Left renal pelvis (tissue), 4 donors: ENCODE measurements at regions not wholly inside any gene's neighbourhood (a gene's known extent, or its start where the extent isn't known, plus 50 kb on each side); places are given as distances from the start of the nearest gene placed in this dataset.

ENCODE experiments used
- DNase-seq, 4 donors: peaks; one replicate each; pipeline ENCODE4 v3.0.0-alpha.2; 2013; ENCODE audit warnings: low read depth in 4 of 4, low spot score in 3 of 4

DNA sequence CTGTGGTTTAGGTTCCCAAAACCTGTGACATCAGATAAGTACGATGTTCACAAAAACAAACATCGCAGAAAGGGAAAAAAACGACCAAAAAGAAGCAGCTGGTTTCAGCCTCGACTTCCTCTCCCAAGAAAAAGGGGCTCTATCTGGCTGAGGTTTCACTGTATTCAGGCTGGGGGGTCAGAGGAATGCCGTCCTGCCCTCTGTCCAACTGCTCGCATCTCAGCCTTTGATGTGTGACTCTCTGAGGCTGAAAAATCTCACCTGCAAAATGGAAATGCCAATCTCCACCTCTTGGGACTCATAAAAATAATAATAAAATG lies 123.6 kb upstream of the PTPN1 start:
- DNase-seq, result no peak

DNA sequence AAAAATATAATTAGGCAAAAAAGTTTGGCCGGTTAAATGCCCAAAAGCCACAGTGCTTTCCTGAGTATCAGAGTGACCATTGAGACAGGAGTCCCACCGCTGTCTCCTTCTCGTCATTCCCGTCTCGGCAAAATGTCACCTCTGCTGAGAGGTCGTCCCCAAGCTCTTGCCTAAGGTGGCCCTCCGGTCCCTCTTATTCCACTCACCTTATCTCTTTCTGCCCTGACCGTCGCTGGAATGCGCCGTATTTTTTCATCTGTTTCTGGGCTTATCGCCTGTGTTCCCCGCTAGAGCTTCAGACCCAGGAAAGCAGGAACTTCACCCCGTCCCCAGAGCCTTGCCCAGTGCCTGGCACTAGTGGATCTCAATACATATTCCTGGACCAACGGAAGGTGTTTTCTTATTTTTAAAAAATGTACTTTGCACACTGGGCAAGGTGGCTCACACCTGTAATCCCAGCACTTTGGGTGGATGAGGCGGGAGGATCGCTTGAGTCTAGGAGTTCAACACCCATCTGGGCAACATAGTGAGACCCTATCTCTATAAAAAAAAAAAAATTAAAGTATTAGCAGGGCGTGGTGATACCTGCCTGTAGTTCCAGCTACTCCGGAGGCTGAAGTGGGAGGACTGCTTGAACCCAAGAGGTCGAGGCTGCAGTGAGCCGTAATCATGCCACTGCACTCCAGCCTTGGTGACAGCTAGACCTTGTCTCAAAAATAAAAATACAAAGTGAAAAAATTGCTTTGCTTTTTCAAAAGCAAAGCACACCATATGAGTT lies 122.8 kb upstream of the PTPN1 start:
- no peak for DNase-seq

DNA sequence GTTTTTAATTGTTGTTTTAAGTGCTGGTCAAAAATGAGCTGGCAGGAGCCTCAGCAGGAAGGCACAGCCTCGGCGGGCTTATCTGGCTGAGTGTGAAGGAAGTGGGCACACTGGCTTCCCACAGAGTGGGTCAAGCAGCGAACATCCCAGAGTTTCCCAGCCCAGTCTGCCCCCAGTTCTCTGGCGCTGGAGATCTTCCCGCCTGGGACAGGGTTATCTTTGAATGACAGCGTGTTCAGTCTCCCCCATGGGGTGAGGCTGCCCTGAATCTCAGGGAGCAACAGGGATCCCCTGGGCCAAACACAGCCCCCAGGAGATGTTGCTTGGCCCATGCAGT lies 122.2 kb upstream of the PTPN1 start:
- DNase-seq, result no peak

DNA sequence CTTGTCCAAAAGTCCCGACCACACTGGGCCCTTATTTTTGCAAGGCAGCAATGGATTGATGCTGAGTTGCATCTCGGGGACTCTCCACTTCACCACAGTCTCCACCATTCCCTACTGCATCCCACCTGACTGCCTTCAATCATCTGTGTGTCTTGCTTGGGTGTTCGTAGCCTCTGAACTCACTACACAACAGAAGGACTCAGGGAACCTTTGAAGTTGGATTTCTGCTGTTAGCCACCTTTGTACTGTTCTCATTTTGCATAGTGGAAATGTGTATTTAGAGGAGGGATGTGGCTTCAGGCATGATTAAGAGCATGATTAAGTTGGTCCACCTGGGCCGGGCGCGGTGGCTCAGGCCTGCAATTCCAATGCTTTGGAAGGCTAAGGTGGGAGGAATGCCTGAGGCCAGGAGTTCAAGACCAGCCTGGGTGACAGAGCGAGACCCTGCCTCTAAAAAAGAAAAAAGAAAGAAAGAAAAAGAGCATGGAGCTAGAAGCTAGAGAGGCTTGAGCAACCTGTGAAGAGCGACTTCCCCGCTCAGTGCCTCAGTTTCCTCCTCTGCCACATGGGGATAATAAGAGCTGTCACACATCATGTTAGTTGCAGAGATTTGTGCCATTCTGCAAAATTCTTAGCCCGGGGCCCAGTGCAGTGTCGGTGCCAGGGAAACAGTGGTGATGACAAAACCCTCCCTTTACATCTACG lies 121.3 kb upstream of the PTPN1 start:
- DNase-seq, result no peak

DNA sequence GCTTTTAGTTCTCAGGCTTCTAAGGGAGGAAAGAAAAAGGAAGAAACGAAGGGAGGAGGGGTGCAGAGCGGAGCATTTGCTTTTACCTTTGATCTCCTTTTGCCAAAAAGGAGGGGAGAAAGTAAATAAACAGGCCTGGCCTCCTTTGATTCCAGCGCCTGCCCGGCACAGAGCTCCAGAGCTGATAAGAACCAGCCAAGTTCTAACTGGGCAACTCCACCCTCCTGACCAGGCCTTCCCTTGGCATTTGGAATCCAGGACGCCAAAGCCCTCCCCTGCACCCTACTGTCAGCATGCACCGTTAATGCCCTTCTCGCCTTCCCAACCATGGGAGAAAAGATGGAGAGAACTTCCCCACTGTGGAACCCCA lies 120.8 kb upstream of the PTPN1 start:
- DNase-seq, result no peak

DNA sequence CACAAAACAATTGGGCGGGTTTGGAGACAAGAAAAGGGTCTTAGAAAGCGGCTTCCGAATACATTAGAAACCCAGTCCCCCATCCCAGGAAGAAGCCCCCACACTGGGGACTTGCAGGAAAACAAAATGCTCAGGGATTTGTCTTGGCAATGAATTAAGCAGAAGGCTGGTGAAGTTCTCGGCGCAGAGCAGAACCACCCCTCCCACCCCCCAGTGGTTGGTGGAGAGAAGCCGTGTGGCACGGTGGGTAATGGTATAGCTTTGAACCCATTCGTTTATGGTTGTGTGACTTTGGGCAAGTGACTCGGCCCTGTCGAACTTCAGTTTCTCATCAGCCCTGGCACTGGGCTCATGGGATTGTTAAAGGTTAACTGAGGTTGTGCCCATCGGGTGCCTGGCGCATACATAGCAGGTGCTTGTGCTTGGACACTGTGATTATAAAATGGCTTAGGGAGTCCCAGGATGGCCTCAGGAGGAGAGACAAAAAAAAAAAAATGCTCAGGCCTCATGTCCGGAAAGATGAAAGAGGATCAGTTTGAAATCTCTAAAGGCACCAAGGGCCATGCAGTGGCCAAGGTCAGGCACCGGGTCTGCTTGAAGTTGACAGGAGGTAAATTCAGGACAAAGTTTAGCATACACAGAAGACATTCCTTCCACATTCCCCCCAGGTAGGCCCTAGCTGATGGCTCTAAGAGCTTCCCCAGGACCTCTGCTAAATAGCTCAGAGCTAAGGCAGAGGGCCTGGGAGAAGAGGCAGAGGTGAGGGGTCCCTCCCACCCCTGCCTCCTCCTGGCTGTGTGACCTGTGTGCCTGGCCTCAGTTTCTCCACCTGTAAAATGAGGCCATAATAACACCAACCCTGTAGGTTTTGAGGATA lies 120.1 kb upstream of the PTPN1 start:
- no peak for DNase-seq

DNA sequence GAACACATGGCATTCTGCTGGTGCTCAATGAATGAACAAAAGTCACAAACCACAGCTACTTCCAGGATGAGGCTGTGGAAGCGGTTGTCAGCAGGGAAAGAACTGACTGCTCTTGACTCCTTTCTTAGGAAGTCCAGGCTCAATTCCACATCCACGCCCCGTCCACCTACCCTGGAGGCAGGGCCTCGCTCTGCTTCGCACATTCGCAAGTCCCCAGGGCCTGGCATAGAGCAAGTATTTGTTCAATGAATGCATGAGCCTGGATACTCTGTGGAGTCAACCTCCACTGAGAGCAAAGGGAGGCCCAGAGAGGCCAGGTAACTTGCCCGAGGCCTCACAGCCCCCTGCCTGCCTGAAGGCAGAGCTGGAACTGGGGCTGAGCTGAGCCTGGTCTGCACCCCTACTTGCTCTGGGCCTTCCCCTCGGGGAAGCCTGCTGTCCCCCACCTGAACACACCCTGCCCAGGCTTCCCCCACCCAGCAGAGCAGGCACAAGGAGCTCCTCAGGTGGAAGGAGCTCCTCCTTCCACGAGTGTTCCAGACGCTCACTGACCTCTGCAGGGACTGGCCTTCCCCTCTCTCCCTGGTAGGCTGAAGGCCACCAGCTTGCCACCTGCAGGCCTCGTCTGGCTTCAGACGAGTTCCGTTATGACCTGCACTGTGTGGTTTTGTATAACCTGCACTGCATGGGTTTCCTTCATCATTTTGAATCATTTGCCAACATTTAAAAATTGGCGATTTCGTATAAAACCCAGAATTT lies 119.3 kb upstream of the PTPN1 start:
- no peak for DNase-seq

DNA sequence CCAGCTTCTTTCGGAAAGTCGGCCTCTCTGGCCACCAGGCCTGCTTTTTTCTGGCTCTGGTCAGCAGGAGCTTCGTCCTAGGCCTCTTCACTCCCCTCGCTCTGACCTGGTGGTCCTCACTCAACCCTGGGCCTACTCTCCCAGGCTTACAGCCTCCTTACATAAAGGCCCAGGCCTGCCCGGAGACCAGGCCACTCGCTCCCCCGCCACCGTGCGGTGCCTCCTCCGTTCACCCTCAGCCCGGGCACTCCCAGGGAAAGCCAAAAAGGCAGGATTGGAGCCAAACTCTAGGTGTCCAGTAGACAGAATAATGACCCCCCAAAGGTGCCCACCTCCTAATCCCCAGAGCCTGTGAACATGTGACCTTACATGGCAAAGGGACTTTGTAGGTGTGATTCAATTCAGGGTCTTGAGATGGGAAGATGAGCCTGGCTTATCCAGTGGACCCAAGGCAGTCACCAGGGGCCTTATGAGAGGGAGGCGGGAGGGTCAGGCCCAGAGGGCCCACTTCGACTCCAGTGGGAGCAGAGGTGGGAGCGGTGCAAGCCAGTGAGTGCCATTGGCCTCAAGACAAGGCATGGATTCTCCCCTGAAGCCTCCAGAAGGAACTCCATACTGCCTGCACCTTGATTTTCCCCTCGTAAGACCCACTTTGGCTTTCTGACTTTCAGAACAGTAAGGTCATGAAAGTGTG lies 118.6 kb upstream of the PTPN1 start:
- DNase-seq, result no peak

DNA sequence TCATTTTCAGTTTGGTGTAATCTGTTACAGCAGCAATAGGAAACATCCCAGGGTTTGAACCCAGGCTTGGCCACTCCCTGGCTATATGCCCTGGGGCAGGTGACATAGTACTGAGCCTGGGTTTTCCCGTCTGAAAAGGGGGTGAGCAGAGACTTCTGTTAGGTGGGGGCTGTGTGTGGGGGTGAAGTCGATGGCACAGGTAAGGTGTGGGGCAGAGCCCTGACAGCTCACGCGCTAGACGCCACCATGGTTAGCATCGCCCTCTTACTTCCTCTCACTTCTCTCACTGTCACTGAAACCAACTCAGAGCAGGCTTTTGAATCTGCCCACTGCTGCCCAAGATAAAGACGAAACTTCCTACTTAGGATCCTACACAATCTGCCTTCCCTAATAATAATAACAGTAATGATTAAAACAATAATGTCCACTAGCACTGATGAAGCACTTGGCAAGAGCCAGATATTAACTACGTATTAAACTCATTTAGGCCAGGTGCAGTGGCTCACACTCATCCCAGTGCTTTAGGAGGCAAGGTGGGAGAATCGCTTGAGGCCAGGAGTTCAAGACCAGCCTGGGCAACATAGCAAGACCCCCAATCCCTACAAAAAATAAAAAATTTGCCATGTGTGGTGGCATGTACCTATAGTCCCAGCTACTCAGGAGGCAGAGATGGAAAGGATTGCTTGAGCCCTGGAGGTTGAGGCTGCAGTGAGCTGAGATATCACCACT lies 117.9 kb upstream of the PTPN1 start:
- DNase-seq, result no peak

DNA sequence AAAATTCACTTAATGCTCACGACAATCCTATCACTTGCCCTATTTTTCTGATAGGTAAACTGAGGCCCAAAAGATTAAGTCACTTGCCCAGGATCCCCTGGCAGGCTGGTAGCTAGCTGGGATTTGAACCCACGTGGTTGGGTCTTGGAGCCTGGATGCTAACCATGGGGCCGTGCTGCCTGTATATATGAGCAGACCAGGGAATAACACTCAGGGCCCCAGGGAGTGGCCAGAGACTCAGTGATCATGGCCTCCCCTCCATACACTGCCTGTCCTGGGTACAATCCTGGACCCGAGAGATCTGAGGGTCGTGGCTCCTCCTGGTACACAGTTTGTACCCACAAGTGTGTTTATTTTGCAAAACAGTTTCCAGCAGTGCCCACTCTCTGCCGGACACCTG lies 116.9 kb upstream of the PTPN1 start:
- no peak for DNase-seq

DNA sequence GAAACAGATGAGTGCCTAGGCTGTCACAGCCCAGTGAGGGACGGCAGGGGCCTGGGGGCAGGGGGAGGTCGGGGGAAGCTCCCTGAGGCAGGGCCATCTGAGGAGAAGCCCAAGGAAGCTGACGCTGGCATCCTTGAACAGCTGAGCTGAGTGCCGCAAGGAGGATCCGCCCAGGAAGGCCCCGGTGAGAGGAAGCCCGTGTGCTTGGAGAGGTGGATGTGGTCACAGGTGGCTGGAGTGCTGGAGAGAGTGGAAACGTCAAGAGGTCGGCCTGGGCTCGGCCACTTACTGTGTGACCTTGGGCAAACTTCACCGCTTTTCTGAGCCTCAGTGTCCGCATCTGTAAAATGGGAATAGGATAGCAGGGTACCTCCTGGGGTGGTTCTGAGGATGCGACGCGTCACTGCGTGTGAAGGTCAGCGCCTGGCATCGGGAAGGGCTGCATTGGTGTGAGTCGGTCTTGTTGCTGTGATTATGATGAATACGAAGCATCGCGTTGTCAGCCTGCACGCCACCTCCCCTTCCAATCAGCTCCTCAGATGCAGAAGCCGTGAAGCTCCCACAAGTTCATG lies 116.1 kb upstream of the PTPN1 start:
- DNase-seq, result no peak

DNA sequence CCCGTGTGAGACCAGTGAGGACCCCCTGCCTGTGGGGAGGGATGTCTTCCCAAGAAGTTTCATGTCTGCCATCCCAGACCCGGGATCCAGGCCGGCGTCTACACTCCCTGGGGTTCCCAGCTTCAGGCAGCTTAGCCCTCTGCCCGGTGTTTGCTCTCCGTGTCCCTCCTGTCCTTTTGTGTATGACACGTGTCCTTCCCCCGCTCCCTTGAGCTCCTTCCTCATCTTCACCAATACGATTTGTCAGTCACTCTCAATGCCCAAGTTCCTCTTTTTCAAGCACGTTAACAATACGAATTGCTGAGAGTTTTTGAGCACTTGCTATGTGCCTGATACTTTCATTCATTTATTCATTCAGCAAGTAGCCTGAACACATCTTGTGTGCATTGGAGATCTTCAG lies 115.6 kb upstream of the PTPN1 start:
- no peak for DNase-seq

DNA sequence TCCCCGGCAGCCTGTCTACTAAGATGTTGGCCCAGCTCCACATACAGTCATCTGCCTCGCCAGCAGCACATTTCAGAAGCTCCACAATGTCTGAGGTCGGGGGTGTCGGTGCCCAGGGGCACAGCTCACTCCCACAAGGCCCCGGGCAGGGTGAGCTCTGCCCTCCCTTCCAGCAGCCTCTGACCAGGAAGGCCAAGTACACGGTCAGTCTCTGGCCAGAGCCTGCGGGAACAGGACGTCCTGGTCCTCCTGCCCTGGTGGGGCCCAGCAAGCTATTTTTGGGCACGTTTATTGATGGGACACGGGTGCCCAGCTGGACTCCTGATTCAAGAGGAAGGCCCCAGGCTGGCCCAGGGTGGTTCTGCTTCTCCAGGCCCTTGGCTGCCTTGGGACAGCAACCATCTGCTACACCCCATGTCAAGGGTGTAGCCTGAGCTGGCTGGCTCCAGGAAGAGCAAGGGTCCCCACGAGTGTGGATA lies 114.9 kb upstream of the PTPN1 start:
- no peak for DNase-seq

DNA sequence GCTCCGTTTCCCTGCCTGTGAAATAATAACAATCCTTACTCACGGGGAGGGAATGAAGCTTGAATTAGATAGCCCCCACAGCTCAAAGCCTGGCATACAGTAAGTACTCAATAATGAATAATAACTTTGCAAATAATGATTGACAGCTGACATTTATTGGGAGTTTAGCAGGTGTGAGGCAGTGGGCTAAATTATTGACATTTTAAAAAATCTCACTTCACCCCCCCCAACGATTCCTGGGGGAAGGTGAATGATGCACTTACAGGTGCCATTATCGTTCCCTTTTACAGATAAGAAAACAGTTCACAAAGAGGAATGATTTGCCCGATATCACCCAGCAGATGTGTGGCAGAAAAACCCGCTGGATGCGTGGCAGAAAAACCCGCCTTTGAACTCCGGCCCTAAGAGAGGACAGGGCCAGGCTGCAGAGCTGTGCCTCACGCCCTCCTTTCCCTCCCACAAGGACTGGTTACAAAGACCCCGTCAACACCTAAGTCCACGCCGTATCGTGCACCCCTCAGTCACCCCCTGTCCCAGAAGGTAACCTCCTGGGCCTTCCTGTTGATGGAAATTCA lies 114.2 kb upstream of the PTPN1 start:
- DNase-seq, result no peak

DNA sequence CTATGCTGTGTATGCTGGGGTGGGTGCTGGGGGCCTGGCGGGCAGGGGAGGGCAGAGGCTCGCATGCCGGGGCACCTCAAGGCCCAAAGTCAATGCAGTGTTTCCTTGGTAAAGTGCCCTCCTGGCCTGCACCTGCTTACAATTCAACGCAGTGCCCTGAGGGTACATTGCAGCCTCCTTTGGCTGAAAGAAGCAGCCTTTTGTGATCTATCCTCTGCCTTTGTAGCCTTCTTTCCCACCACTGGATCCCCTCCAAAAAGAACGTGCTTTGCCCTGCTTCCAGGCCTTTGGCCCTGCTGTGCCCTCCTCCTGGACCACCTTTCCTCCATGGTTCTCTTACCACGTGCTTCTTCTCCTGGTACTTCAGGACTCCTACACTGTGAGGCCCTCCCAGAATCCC lies 113.6 kb upstream of the PTPN1 start:
- no peak for DNase-seq

DNA sequence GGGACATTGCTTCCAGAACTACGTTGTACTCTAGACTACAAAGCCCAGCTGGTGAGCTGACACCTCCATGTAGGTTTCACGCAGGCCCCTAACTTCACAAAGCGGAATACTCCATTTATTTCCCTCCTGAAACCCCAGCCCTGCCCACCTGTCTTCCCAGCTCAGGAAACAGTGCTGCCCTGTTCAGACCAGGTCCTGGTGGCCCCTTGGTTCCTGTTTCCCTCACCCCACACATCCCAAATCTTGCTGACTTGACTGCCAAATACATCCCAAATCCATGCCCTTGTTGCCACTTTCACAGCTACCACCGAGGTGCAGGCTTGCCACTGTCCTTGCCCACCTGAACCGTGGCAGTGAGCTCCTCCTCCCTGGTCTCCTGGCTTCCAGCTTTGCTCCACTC lies 113.1 kb upstream of the PTPN1 start:
- DNase-seq, result no peak

DNA sequence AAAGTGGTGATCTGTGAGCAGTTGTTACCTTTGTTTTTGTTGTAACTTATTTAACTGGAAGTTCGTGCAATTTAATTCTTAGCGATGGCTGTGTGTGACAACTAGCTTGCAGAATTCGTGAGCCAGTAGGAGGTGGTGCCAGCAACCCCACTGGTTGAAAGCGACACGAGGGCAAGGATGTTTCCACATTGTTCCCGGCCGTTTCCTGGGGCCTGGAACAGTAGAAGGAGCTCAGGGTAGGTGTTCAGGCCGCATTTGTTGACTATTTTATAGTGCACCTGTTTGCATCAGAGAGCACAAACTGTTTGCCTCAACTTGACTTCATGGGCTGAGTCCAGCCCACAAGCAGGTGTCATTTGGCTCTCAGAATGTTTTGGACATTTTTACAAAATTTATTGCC lies 112.1 kb upstream of the PTPN1 start:
- DNase-seq, result no peak

DNA sequence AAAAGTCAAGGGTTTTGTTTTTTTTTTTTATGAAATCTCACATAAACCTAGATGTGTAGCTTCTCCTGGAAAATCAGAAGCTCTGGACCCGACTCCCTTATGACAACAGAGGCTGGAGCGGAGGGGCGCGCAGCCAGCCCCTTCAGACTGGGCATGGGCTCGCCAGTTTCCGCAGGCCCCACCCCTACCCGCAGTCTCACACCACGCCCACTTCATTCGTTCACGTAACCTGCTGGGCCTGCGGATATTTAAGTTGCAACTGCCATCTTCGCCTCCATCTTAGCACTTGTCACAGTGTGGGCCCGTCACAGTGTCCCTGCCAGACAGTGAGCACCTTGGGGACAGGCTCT lies 111.7 kb upstream of the PTPN1 start:
- DNase-seq, result no peak
